ENCODE measurements at regions not wholly inside any gene's neighbourhood (a gene's known extent, or its start where the extent isn't known, plus 50 kb on each side); places are given as distances from the start of the nearest gene placed in this dataset.

DNA sequence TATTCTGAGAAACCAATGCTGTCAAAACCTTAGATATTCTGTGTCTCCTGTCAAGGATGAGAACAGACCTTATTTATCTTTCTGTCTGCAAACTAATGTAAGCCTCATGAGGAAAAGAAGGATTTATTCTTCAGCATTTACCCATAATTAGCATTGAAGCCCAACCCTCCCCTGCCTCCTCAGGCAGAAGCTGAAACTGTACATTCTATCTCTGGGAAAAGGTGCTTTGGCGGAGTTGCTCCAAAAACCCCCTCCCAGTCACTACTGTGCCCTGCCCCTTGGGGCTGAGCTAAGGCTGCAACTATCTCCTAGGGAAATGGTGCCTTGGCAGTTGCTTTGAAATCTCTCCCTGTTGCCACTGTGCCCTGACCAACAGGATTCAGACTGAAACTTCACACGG, 106.2 kb upstream of the TLR4 start:
- H3K4me1 ChIP-seq (ENCODE audit: control insufficient read depth in 1 of 2, insufficient read depth in 2 of 2, low read length in 2 of 2) = no peaks in the 10 kb centered on the region
- no peak overlapping the region for H3K4me3 ChIP-seq (ENCODE audit: low read depth in 1 of 2, low read length in 2 of 2)
- H3K9me3 ChIP-seq (ENCODE audit: control insufficient read depth in 1 of 2, low read length in 2 of 2) = no peaks in the 10 kb centered on the region
- H3K27ac ChIP-seq (ENCODE audit: low read length) = no peak overlapping the region
- no peaks in the 10 kb centered on the region for H3K27me3 ChIP-seq (ENCODE audit: low read depth, low read length)
- H3K36me3 ChIP-seq (ENCODE audit: control insufficient read depth in 1 of 2, insufficient read depth in 2 of 2, low read length in 2 of 2) = no peaks in the 10 kb centered on the region

- Histone ChIP-seq H3K36me3 (ENCODE audit: control insufficient read depth in 1 of 2, insufficient read depth in 2 of 2, low read length in 2 of 2) (no peaks in the 10 kb centered on the region), H3K27ac (ENCODE audit: low read length) (no peak overlapping the region), H3K4me3 (ENCODE audit: low read depth in 1 of 2, low read length in 2 of 2) (no peak overlapping the region), H3K27me3 (ENCODE audit: low read depth, low read length) (no peaks in the 10 kb centered on the region), H3K4me1 (ENCODE audit: control insufficient read depth in 1 of 2, insufficient read depth in 2 of 2, low read length in 2 of 2) (no peaks in the 10 kb centered on the region), H3K9me3 (ENCODE audit: control insufficient read depth in 1 of 2, low read length in 2 of 2) (no peaks in the 10 kb centered on the region)
Measured at GRCh38 chr9:117596678-117597077, 107.5 kb upstream of the TLR4 start.

- Histone ChIP-seq H3K27ac (ENCODE audit: low read length) (no peak overlapping the region), H3K9me3 (ENCODE audit: control insufficient read depth in 1 of 2, low read length in 2 of 2) (no peaks in the 10 kb centered on the region), H3K4me3 (ENCODE audit: low read depth in 1 of 2, low read length in 2 of 2) (no peak overlapping the region), H3K4me1 (ENCODE audit: control insufficient read depth in 1 of 2, insufficient read depth in 2 of 2, low read length in 2 of 2) (no peaks in the 10 kb centered on the region), H3K36me3 (ENCODE audit: control insufficient read depth in 1 of 2, insufficient read depth in 2 of 2, low read length in 2 of 2) (no peaks in the 10 kb centered on the region), H3K27me3 (ENCODE audit: low read depth, low read length) (no peaks in the 10 kb centered on the region)
Measured at GRCh38 chr9:117595650-117596049, 108.6 kb upstream of the TLR4 start.

- Histone ChIP-seq H3K36me3 (ENCODE audit: control insufficient read depth in 1 of 2, insufficient read depth in 2 of 2, low read length in 2 of 2) (no peaks in the 10 kb centered on the region), H3K4me1 (ENCODE audit: control insufficient read depth in 1 of 2, insufficient read depth in 2 of 2, low read length in 2 of 2) (no peaks in the 10 kb centered on the region), H3K9me3 (ENCODE audit: control insufficient read depth in 1 of 2, low read length in 2 of 2) (no peaks in the 10 kb centered on the region), H3K4me3 (ENCODE audit: low read depth in 1 of 2, low read length in 2 of 2) (no peak overlapping the region), H3K27me3 (ENCODE audit: low read depth, low read length) (no peaks in the 10 kb centered on the region), H3K27ac (ENCODE audit: low read length) (no peak overlapping the region)
Measured at GRCh38 chr9:117587263-117587662, 116.9 kb upstream of the TLR4 start.

- no peak overlapping the region for H3K27ac ChIP-seq (ENCODE audit: low read length)
- no peak overlapping the region for H3K4me3 ChIP-seq (ENCODE audit: low read depth in 1 of 2, low read length in 2 of 2)
- no peaks in the 10 kb centered on the region for H3K27me3 ChIP-seq (ENCODE audit: low read depth, low read length)
- H3K4me1 ChIP-seq (ENCODE audit: control insufficient read depth in 1 of 2, insufficient read depth in 2 of 2, low read length in 2 of 2) = no peaks in the 10 kb centered on the region
- H3K36me3 ChIP-seq (ENCODE audit: control insufficient read depth in 1 of 2, insufficient read depth in 2 of 2, low read length in 2 of 2) = no peaks in the 10 kb centered on the region
- H3K9me3 ChIP-seq (ENCODE audit: control insufficient read depth in 1 of 2, low read length in 2 of 2) = no peaks in the 10 kb centered on the region
Measured at GRCh38 chr9:117574099-117574498, 130.1 kb upstream of the TLR4 start.

- no peaks in the 10 kb centered on the region for H3K27me3 ChIP-seq (ENCODE audit: low read depth, low read length)
- H3K4me1 ChIP-seq (ENCODE audit: control insufficient read depth in 1 of 2, insufficient read depth in 2 of 2, low read length in 2 of 2) = no peaks in the 10 kb centered on the region
- H3K9me3 ChIP-seq (ENCODE audit: control insufficient read depth in 1 of 2, low read length in 2 of 2) = no peaks in the 10 kb centered on the region
- H3K27ac ChIP-seq (ENCODE audit: low read length) = no peak overlapping the region
- no peaks in the 10 kb centered on the region for H3K36me3 ChIP-seq (ENCODE audit: control insufficient read depth in 1 of 2, insufficient read depth in 2 of 2, low read length in 2 of 2)
- no peak overlapping the region for H3K4me3 ChIP-seq (ENCODE audit: low read depth in 1 of 2, low read length in 2 of 2)
Measured at GRCh38 chr9:117564839-117565238, 139.4 kb upstream of the TLR4 start.

DNA sequence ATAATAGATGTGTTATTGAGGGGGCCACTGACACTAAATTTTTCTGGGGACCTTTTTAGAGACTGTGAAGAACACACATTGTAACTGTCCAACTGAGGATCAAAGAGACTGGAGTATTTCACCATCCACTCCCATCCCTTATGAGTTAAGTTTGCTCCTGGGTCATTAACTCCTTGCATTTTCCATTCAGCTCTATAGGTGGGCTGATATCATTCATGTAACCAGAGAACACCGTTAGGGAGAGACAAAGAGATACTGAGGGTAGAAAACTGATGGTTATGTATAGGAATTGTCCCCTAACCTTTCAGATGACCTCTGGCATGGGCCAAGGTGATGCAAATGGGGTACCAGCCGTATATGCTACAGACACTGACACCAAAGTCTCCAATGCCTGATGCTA, 142.4 kb upstream of the TLR4 start:
- no peak overlapping the region for H3K4me3 ChIP-seq (ENCODE audit: low read depth in 1 of 2, low read length in 2 of 2)
- H3K4me1 ChIP-seq (ENCODE audit: control insufficient read depth in 1 of 2, insufficient read depth in 2 of 2, low read length in 2 of 2) = no peaks in the 10 kb centered on the region
- H3K27me3 ChIP-seq (ENCODE audit: low read depth, low read length) = no peaks in the 10 kb centered on the region
- H3K9me3 ChIP-seq (ENCODE audit: control insufficient read depth in 1 of 2, low read length in 2 of 2) = no peaks in the 10 kb centered on the region
- no peaks in the 10 kb centered on the region for H3K36me3 ChIP-seq (ENCODE audit: control insufficient read depth in 1 of 2, insufficient read depth in 2 of 2, low read length in 2 of 2)
- H3K27ac ChIP-seq (ENCODE audit: low read length) = no peak overlapping the region

GRCh38 chr9:117555964-117556629, 141.2 kb upstream of the ASTN2 start:
- Histone ChIP-seq H3K27ac (ENCODE audit: low read length) (no peak overlapping the region), H3K27me3 (ENCODE audit: low read depth, low read length) (no peaks in the 10 kb centered on the region), H3K4me3 (ENCODE audit: low read depth in 1 of 2, low read length in 2 of 2) (no peak overlapping the region), H3K36me3 (ENCODE audit: control insufficient read depth in 1 of 2, insufficient read depth in 2 of 2, low read length in 2 of 2) (no peaks in the 10 kb centered on the region), H3K4me1 (ENCODE audit: control insufficient read depth in 1 of 2, insufficient read depth in 2 of 2, low read length in 2 of 2) (no peaks in the 10 kb centered on the region), H3K9me3 (ENCODE audit: control insufficient read depth in 1 of 2, low read length in 2 of 2) (no peaks in the 10 kb centered on the region)

DNA sequence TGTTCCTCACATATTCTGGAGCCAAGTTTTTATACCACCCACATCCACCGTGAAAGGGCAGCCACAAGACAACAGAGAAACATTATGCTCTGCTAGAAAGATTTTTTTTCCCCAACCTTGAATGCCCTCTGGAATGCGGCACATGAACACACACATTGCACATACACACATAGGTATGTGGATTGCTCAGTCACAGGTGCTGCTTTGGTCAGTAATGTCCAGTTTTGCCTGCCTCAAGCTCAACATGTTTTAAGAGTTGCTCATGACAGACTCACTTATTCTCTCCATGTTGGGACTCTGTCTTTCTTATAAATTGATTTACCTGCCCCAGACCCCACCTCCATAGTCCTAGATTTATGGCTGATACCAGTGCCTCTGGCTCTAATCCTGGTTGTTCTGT, 138.0 kb upstream of the ASTN2 start:
- no peaks in the 10 kb centered on the region for H3K27me3 ChIP-seq (ENCODE audit: low read depth, low read length)
- no peak overlapping the region for H3K4me3 ChIP-seq (ENCODE audit: low read depth in 1 of 2, low read length in 2 of 2)
- no peaks in the 10 kb centered on the region for H3K4me1 ChIP-seq (ENCODE audit: control insufficient read depth in 1 of 2, insufficient read depth in 2 of 2, low read length in 2 of 2)
- H3K27ac ChIP-seq (ENCODE audit: low read length) = no peak overlapping the region
- no peaks in the 10 kb centered on the region for H3K9me3 ChIP-seq (ENCODE audit: control insufficient read depth in 1 of 2, low read length in 2 of 2)
- no peaks in the 10 kb centered on the region for H3K36me3 ChIP-seq (ENCODE audit: control insufficient read depth in 1 of 2, insufficient read depth in 2 of 2, low read length in 2 of 2)

GRCh38 chr9:117551171-117551570, 136.3 kb upstream of the ASTN2 start:
- no peaks in the 10 kb centered on the region for H3K36me3 ChIP-seq (ENCODE audit: control insufficient read depth in 1 of 2, insufficient read depth in 2 of 2, low read length in 2 of 2)
- H3K27me3 ChIP-seq (ENCODE audit: low read depth, low read length) = no peaks in the 10 kb centered on the region
- no peaks in the 10 kb centered on the region for H3K9me3 ChIP-seq (ENCODE audit: control insufficient read depth in 1 of 2, low read length in 2 of 2)
- H3K27ac ChIP-seq (ENCODE audit: low read length) = no peak overlapping the region
- H3K4me3 ChIP-seq (ENCODE audit: low read depth in 1 of 2, low read length in 2 of 2) = no peak overlapping the region
- H3K4me1 ChIP-seq (ENCODE audit: control insufficient read depth in 1 of 2, insufficient read depth in 2 of 2, low read length in 2 of 2) = no peaks in the 10 kb centered on the region

DNA sequence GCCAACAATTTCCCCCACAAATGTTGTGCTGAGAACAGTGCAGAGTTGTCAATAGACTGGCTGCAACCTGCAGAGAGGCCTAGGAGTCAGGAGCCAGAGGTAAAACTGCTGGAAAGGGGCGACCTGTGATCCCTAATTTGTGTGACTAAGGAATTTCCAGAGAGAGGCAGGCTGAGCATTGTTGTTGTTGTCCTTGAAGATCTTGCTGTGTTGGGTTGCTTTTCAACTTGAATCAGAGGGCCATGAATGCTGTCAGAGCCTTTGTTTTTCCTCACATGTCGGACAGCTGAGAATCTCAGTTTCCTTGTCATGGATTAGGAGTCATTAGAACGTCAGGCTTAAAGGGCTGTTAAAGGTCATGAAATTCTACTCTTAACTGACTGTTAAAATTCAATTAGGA, 134.6 kb upstream of the ASTN2 start:
- no peak overlapping the region for H3K27ac ChIP-seq (ENCODE audit: low read length)
- no peaks in the 10 kb centered on the region for H3K36me3 ChIP-seq (ENCODE audit: control insufficient read depth in 1 of 2, insufficient read depth in 2 of 2, low read length in 2 of 2)
- H3K9me3 ChIP-seq (ENCODE audit: control insufficient read depth in 1 of 2, low read length in 2 of 2) = no peaks in the 10 kb centered on the region
- H3K4me3 ChIP-seq (ENCODE audit: low read depth in 1 of 2, low read length in 2 of 2) = no peak overlapping the region
- H3K27me3 ChIP-seq (ENCODE audit: low read depth, low read length) = no peaks in the 10 kb centered on the region
- no peaks in the 10 kb centered on the region for H3K4me1 ChIP-seq (ENCODE audit: control insufficient read depth in 1 of 2, insufficient read depth in 2 of 2, low read length in 2 of 2)

- Histone ChIP-seq H3K9me3 (ENCODE audit: control insufficient read depth in 1 of 2, low read length in 2 of 2) (no peaks in the 10 kb centered on the region), H3K4me3 (ENCODE audit: low read depth in 1 of 2, low read length in 2 of 2) (no peak overlapping the region), H3K27me3 (ENCODE audit: low read depth, low read length) (no peaks in the 10 kb centered on the region), H3K27ac (ENCODE audit: low read length) (no peak overlapping the region), H3K4me1 (ENCODE audit: control insufficient read depth in 1 of 2, insufficient read depth in 2 of 2, low read length in 2 of 2) (no peaks in the 10 kb centered on the region), H3K36me3 (ENCODE audit: control insufficient read depth in 1 of 2, insufficient read depth in 2 of 2, low read length in 2 of 2) (no peaks in the 10 kb centered on the region)
Measured at GRCh38 chr9:117548556-117548955, 133.7 kb upstream of the ASTN2 start.
